Smooth muscle cell (in vitro differentiated cells): ENCODE measurements at regions not wholly inside any gene's neighbourhood (a gene's known extent, or its start where the extent isn't known, plus 50 kb on each side); places are given as distances from the start of the nearest gene placed in this dataset.
"Not testable (repeated sequence)": the region's sequence is repeated elsewhere in the genome, so short reads cannot be mapped to it uniquely, and the experiment has no call there.

ENCODE experiments used
- DNase-seq: peaks from one replicate; lab custom pipeline; 2025; ENCODE audit not compliant: unreplicated experiment; lab: John Stamatoyannopoulos, UW
- H2AFZ ChIP-seq: fragments of 200-600 bp; sonication (generic); 2 replicates; pipeline ENCODE4 v1.6.0; 2016; ENCODE audit warnings: antibody characterized with exemption, low read depth, mild to moderate bottlenecking
- H3F3A ChIP-seq: fragments of 200-600 bp; sonication (generic); 2 replicates; pipeline ENCODE4 v1.6.0; 2017; ENCODE audit warnings: antibody characterized with exemption, low read depth
- H3K27ac ChIP-seq: fragments of 200-600 bp; sonication (generic); 2 replicates; pipeline ENCODE4 v1.5.1; 2016; ENCODE audit warnings: low read depth, mild to moderate bottlenecking
- H3K27me3 ChIP-seq: fragments of 200-600 bp; sonication (generic); 2 replicates; pipeline ENCODE4 v1.6.1; 2016; ENCODE audit warnings: low read depth, mild to moderate bottlenecking
- H3K36me3 ChIP-seq: fragments of 200-600 bp; sonication (generic); 2 replicates; pipeline ENCODE4 v1.5.1; 2016; ENCODE audit warnings: low read depth
- H3K4me1 ChIP-seq: fragments of 200-600 bp; sonication (generic); 2 replicates; pipeline ENCODE4 v1.5.1; 2016; ENCODE audit warnings: low read depth
- H3K4me2 ChIP-seq: fragments of 200-600 bp; sonication (generic); 2 replicates; pipeline ENCODE4 v1.6.0; 2016; ENCODE audit warnings: mild to moderate bottlenecking
- H3K4me3 ChIP-seq: fragments of 200-600 bp; sonication (generic); 2 replicates; pipeline ENCODE4 v1.5.1; 2016; ENCODE audit warnings: mild to moderate bottlenecking
- H3K79me2 ChIP-seq: fragments of 200-600 bp; sonication (generic); 2 replicates; pipeline ENCODE4 v1.6.0; 2016; ENCODE audit warnings: low read depth, mild to moderate bottlenecking
- H3K9ac ChIP-seq: fragments of 200-600 bp; sonication (generic); 2 replicates; pipeline ENCODE4 v1.6.0; 2016; ENCODE audit warnings: low read depth
- H3K9me3 ChIP-seq: fragments of 200-600 bp; sonication (generic); replicated peaks from 2 replicates; pipeline ENCODE4 v1.5.1; 2016; ENCODE audit warnings: low read depth
- H4K20me1 ChIP-seq: fragments of 200-600 bp; sonication (generic); 2 replicates; pipeline ENCODE4 v1.6.0; 2016; ENCODE audit warnings: low read depth
- CTCF ChIP-seq: fragments of 200-600 bp; sonication (generic); IDR thresholded peaks from 2 replicates; pipeline ENCODE4 v1.5.1; 2017; ENCODE audit warnings: borderline replicate concordance, mild to moderate bottlenecking, antibody characterized with exemption; ENCODE audit not compliant: insufficient read depth, poor library complexity, severe bottlenecking
- WGBS: methylation state at CpG from one replicate; pipeline ENCODE4 v1.1.7; 2016; ENCODE audit warnings: low lambda C conversion rate; 5-methylcytosine and 5-hydroxymethylcytosine counted together

DNA sequence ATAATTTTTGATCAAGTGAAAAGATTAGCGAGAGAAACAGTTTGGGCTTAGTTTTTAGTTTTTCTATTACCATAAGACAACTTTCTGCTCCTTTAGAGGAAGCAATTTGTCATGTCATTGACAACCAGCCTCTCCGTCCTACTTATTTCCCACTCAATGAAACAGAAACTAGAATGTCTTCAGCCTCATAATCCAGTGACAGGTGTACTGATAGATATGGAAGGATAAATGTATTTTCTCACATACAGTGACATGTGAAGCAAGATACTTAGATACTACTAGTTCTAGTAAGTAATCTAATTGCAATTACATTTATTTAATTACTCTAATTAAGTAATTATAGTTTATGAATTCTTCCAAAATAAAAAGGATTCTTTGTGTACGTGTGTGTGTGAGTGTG lies 429.7 kb downstream of the CDH10 start:
- no peaks in the 10 kb centered on the region for H3K4me1 ChIP-seq
- H3K9ac ChIP-seq = no peak overlapping the region
- 88% methylated on average over 3 of the region's 3 CpGs for WGBS
- H3F3A ChIP-seq = no peaks in the 10 kb centered on the region
- H3K36me3 ChIP-seq = no peaks in the 10 kb centered on the region
- no peak overlapping the region for H3K27ac ChIP-seq
- DNase-seq = no peak
- H3K4me3 ChIP-seq = no peak overlapping the region
- no peak for TF ChIP-seq CTCF
- H3K79me2 ChIP-seq = no peaks in the 10 kb centered on the region
- H3K4me2 ChIP-seq = no peak overlapping the region
- no peak overlapping the region for H2AFZ ChIP-seq
- no peaks in the 10 kb centered on the region for H3K27me3 ChIP-seq
- no peaks in the 10 kb centered on the region for H3K9me3 ChIP-seq
- H4K20me1 ChIP-seq = no peaks in the 10 kb centered on the region

- no peaks in the 10 kb centered on the region for H3K27me3 ChIP-seq
- H3K4me3 ChIP-seq = no peak overlapping the region
- no peak for DNase-seq
- H3K9ac ChIP-seq = no peak overlapping the region
- no peaks in the 10 kb centered on the region for H3F3A ChIP-seq
- H3K9me3 ChIP-seq = no peaks in the 10 kb centered on the region
- H4K20me1 ChIP-seq = no peaks in the 10 kb centered on the region
- no peak overlapping the region for H3K4me2 ChIP-seq
- no peaks in the 10 kb centered on the region for H3K4me1 ChIP-seq
- 42% methylated on average over 2 of the region's 2 CpGs for WGBS
- TF ChIP-seq CTCF = no peak
- H3K79me2 ChIP-seq = no peaks in the 10 kb centered on the region
- H2AFZ ChIP-seq = no peak overlapping the region
- H3K27ac ChIP-seq = peak overlapping the region; percentile 17
- no peaks in the 10 kb centered on the region for H3K36me3 ChIP-seq
Measured at GRCh38 chr5:24222876-24223275, 421.9 kb downstream of the CDH10 start.

- H3K36me3 ChIP-seq = no peaks in the 10 kb centered on the region
- H4K20me1 ChIP-seq = no peaks in the 10 kb centered on the region
- no peak for DNase-seq
- H3K9ac ChIP-seq = no peak overlapping the region
- no peak overlapping the region for H3K4me2 ChIP-seq
- H3K9me3 ChIP-seq = no peaks in the 10 kb centered on the region
- no peak for TF ChIP-seq CTCF
- H3K27me3 ChIP-seq = no peaks in the 10 kb centered on the region
- H3K4me3 ChIP-seq = no peak overlapping the region
- H3K27ac ChIP-seq = no peak overlapping the region
- H3F3A ChIP-seq = no peaks in the 10 kb centered on the region
- no peaks in the 10 kb centered on the region for H3K4me1 ChIP-seq
- H3K79me2 ChIP-seq = no peaks in the 10 kb centered on the region
- H2AFZ ChIP-seq = no peak overlapping the region
Measured at GRCh38 chr5:24225051-24225450, 419.7 kb downstream of the CDH10 start.

DNA sequence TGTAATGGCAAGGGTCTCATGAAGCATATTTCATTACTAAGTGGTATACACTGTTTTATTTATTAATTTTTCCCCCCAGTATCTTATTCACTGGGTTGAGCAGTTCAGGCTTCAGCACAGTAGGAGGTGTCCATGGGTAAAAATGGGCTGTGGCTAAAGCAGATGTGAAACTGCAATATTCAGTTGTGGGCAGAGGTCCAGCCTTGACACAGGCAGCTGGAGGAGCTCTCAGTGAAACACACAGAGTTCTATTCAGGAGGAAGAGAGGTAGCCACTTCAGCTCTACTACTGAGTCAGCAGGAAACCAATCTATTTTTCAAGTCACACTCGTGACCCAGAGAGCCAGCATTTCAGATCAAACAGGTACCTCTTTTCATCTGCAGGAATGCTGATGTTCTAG lies 418.3 kb downstream of the CDH10 start:
- 73% methylated on average over 1 of the region's 1 CpG for whole genome bisulfite sequencing

GRCh38 chr5:24227881-24228280 lies 416.9 kb downstream of the CDH10 start:
- H3K36me3 ChIP-seq, H3K27me3 ChIP-seq, H3K4me1 ChIP-seq, H3K79me2 ChIP-seq, H3K9ac ChIP-seq, H3K4me3 ChIP-seq, DNase-seq, H3K4me2 ChIP-seq, H3K9me3 ChIP-seq, H3F3A ChIP-seq, H2AFZ ChIP-seq, H3K27ac ChIP-seq, H4K20me1 ChIP-seq: not testable (repeated sequence)
- WGBS = 80% methylated on average over 5 of the region's 5 CpGs

More for the DNA sequence above, 418.3 kb downstream of the CDH10 start:
- no peaks in the 10 kb centered on the region for H3F3A ChIP-seq
- no peaks in the 10 kb centered on the region for H3K4me1 ChIP-seq
- H3K27me3 ChIP-seq = no peaks in the 10 kb centered on the region
- no peaks in the 10 kb centered on the region for H3K36me3 ChIP-seq
- no peak for DNase-seq
- no peak for TF ChIP-seq CTCF
- H4K20me1 ChIP-seq = no peaks in the 10 kb centered on the region
- H3K79me2 ChIP-seq = no peaks in the 10 kb centered on the region
- H3K9me3 ChIP-seq = no peaks in the 10 kb centered on the region
- no peak overlapping the region for H2AFZ ChIP-seq
- no peak overlapping the region for H3K4me3 ChIP-seq
- no peak overlapping the region for H3K27ac ChIP-seq
- H3K9ac ChIP-seq = no peak overlapping the region
- no peak overlapping the region for H3K4me2 ChIP-seq
